ENCODE measurements at regions not wholly inside any gene's neighbourhood (a gene's known extent, or its start where the extent isn't known, plus 50 kb on each side); places are given as distances from the start of the nearest gene placed in this dataset.

DNA sequence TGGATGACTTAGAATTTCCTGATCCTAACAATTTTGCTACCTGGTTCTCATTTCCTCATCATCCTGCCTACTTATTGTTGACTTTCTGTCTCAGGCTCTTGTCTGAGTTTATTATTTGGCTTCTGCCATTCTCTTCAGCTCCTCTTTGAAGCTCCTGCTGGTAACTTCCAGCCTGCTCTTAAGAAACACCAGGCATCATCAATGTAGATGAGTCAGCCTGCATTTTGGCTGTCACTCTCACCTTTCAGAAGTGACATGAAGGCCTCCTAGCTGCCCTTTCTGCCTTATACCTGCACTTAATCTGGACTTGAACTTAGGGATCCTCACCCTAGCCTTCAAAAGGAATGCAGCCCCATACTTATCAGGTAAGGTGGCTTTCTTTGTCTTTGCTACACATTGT lies 551.8 kb upstream of the ZNF608 start:
- TF ChIP-seq, protein P1, sequence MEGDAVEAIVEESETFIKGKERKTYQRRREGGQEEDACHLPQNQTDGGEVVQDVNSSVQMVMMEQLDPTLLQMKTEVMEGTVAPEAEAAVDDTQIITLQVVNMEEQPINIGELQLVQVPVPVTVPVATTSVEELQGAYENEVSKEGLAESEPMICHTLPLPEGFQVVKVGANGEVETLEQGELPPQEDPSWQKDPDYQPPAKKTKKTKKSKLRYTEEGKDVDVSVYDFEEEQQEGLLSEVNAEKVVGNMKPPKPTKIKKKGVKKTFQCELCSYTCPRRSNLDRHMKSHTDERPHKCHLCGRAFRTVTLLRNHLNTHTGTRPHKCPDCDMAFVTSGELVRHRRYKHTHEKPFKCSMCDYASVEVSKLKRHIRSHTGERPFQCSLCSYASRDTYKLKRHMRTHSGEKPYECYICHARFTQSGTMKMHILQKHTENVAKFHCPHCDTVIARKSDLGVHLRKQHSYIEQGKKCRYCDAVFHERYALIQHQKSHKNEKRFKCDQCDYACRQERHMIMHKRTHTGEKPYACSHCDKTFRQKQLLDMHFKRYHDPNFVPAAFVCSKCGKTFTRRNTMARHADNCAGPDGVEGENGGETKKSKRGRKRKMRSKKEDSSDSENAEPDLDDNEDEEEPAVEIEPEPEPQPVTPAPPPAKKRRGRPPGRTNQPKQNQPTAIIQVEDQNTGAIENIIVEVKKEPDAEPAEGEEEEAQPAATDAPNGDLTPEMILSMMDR (IDR thresholded peaks at IDR 0.05), result no peak
- no peak for TF ChIP-seq POLR2A (IDR thresholded peaks at IDR 0.05)

Data from lower leg skin (tissue), 3 donors.